WTC11 (cell line): ENCODE measurements at regions not wholly inside any gene's neighbourhood (a gene's known extent, or its start where the extent isn't known, plus 50 kb on each side); places are given as distances from the start of the nearest gene placed in this dataset.

Experiments used
- ATAC-seq: fragments of 200-7000 bp; cut with Tn5 transposase; 2 replicates; pipeline ENCODE4 v1.10.0; 2021; ENCODE audit warnings: mild to moderate bottlenecking, moderate library complexity
- CTCF ChIA-PET: fragments of 300-600 bp; sonication (Branson Sonifier 250); formaldehyde crosslinking; loops from one replicate; lab custom pipeline; 2021; ENCODE audit warnings: antibody characterized with exemption; lab: Charles Lee
- POLR2A ChIA-PET: fragments of 350-600 bp; sonication (Branson Sonifier 250); formaldehyde crosslinking; loops from one replicate; lab custom pipeline; 2021; ENCODE audit warnings: antibody characterized with exemption; lab: Charles Lee
- DNase-seq: peaks from one replicate; pipeline ENCODE4 v3.0.0; 2021; ENCODE audit warnings: low spot score
- H3K27ac Mint-ChIP-seq: 2 replicates; pipeline ENCODE4 v1.8.0; 2021; ENCODE audit warnings: mixed read lengths
- H3K27me3 Mint-ChIP-seq: 2 replicates; pipeline ENCODE4 v1.8.0; 2021; ENCODE audit warnings: low read depth, mild to moderate bottlenecking, moderate library complexity, mixed read lengths
- H3K36me3 Mint-ChIP-seq: 2 replicates; pipeline ENCODE4 v1.8.0; 2021; ENCODE audit warnings: mixed read lengths
- H3K4me1 Mint-ChIP-seq: 2 replicates; pipeline ENCODE4 v1.8.0; 2022; ENCODE audit warnings: mixed read lengths
- H3K4me3 Mint-ChIP-seq: 2 replicates; pipeline ENCODE4 v1.8.0; 2021; ENCODE audit warnings: mild to moderate bottlenecking, moderate library complexity, mixed read lengths
- H3K9me3 Mint-ChIP-seq: 2 replicates; pipeline ENCODE4 v1.8.0; 2021; ENCODE audit warnings: mixed read lengths
- AFF4 ChIP-seq: sonication (generic); formaldehyde crosslinking; IDR thresholded peaks from 2 replicates; pipeline ENCODE4 v1.8.1; 2023; ENCODE audit warnings: mild to moderate bottlenecking, missing genetic modification reagents, borderline replicate concordance
- ATF3 ChIP-seq: sonication (generic); formaldehyde crosslinking; conservative IDR thresholded peaks from 2 replicates; pipeline ENCODE4 v1.8.1; 2022; ENCODE audit warnings: mild to moderate bottlenecking, missing genetic modification reagents
- CREB1 ChIP-seq: sonication (generic); formaldehyde crosslinking; IDR thresholded peaks from 2 replicates; pipeline ENCODE4 v1.8.0; 2023; ENCODE audit warnings: mild to moderate bottlenecking, missing genetic modification reagents
- CREM ChIP-seq: sonication (generic); formaldehyde crosslinking; IDR thresholded peaks from 2 replicates; pipeline ENCODE4 v1.8.1; 2022; ENCODE audit warnings: mild to moderate bottlenecking, missing genetic modification reagents, moderate library complexity
- ELF4 ChIP-seq: sonication (generic); formaldehyde crosslinking; IDR thresholded peaks from 2 replicates; pipeline ENCODE4 v1.8.1; 2022; ENCODE audit warnings: low read depth, mild to moderate bottlenecking, moderate library complexity, missing genetic modification reagents
- ESRRA ChIP-seq: sonication (generic); formaldehyde crosslinking; IDR thresholded peaks from 2 replicates; pipeline ENCODE4 v1.8.1; 2022; ENCODE audit warnings: mild to moderate bottlenecking, missing genetic modification reagents, borderline replicate concordance
- FOXJ3 ChIP-seq: sonication (generic); formaldehyde crosslinking; IDR thresholded peaks from 2 replicates; pipeline ENCODE4 v1.9.0; 2021; ENCODE audit warnings: missing genetic modification reagents, mild to moderate bottlenecking, borderline replicate concordance
- GRHL2 ChIP-seq: fragments of 250-450 bp; sonication (Bioruptor Pico); IDR thresholded peaks from 2 replicates; pipeline ENCODE4 v1.8.0; 2022; ENCODE audit warnings: mild to moderate bottlenecking, moderate library complexity; ENCODE audit not compliant: insufficient replicate concordance, severe bottlenecking
- IRF1 ChIP-seq: sonication (generic); formaldehyde crosslinking; IDR thresholded peaks from 2 replicates; pipeline ENCODE4 v1.8.0; 2023; ENCODE audit warnings: missing genetic modification reagents
- NR2C2 ChIP-seq: sonication (generic); formaldehyde crosslinking; IDR thresholded peaks from 2 replicates; pipeline ENCODE4 v1.8.0; 2022; ENCODE audit warnings: mild to moderate bottlenecking, missing genetic modification reagents
- NR3C1 ChIP-seq: sonication (generic); formaldehyde crosslinking; conservative IDR thresholded peaks from 2 replicates; pipeline ENCODE4 v1.8.1; 2023; ENCODE audit warnings: low read depth, mild to moderate bottlenecking, missing genetic modification reagents
- SMAD3 ChIP-seq: sonication (generic); formaldehyde crosslinking; IDR thresholded peaks from 2 replicates; pipeline ENCODE4 v1.8.0; 2022; ENCODE audit warnings: missing genetic modification reagents, mild to moderate bottlenecking, borderline replicate concordance
- TEAD1 ChIP-seq: sonication (generic); formaldehyde crosslinking; IDR thresholded peaks from 2 replicates; pipeline ENCODE4 v1.8.0; 2022; ENCODE audit warnings: mild to moderate bottlenecking, missing genetic modification reagents
- USF2 ChIP-seq: sonication (generic); formaldehyde crosslinking; IDR thresholded peaks from 2 replicates; pipeline ENCODE4 v1.8.1; 2023; ENCODE audit warnings: mild to moderate bottlenecking, missing genetic modification reagents, moderate library complexity
- ZBTB21 ChIP-seq: sonication (generic); formaldehyde crosslinking; IDR thresholded peaks from 2 replicates; pipeline ENCODE4 v1.8.1; 2023; ENCODE audit warnings: mild to moderate bottlenecking, missing genetic modification reagents, borderline replicate concordance
- ZNF416 ChIP-seq: fragments of 250-450 bp; sonication (Bioruptor Pico); IDR thresholded peaks from 2 replicates; pipeline ENCODE4 v1.9.0; 2021; ENCODE audit warnings: mild to moderate bottlenecking, inconsistent platforms
- ZNF512 ChIP-seq: sonication (generic); formaldehyde crosslinking; IDR thresholded peaks from 2 replicates; pipeline ENCODE4 v1.8.1; 2022; ENCODE audit warnings: missing genetic modification reagents, borderline replicate concordance
- ZNF671 ChIP-seq: fragments of 250-450 bp; sonication (Bioruptor Pico); IDR thresholded peaks from 2 replicates; pipeline ENCODE4 v1.8.0; 2021; ENCODE audit warnings: mild to moderate bottlenecking

- TF ChIP-seq CREB1 (CRISPR knock-in tag) = no peak
- TF ChIP-seq AFF4 (CRISPR knock-in tag) = no peak
- TF ChIP-seq USF2 (CRISPR knock-in tag) = no peak
- TF ChIP-seq SMAD3 = no peak
Measured at GRCh38 chr13:71219698-71220415, 647.1 kb downstream of the DACH1 start (continued).

GRCh38 chr13:71218960-71219359 is 648.0 kb downstream of the DACH1 start:
- H3K36me3 Mint-ChIP-seq = no peaks in the 10 kb centered on the region
- ChIA-PET CTCF (interaction anchor here (1.0 kb wide), 1 partner anchor 171 kb away, joined by 3 read pairs; no protein-coding TSS in a partner anchor), POLR2A (no interaction called here)
- H3K9me3 Mint-ChIP-seq = no peaks in the 10 kb centered on the region
- ATAC-seq = peak; percentile 90
- H3K4me1 Mint-ChIP-seq = peaks cover 13% of the 10 kb centered on the region
- no peak overlapping the region for H3K4me3 Mint-ChIP-seq
- no peak overlapping the region for H3K27ac Mint-ChIP-seq
- no peak for TF ChIP-seq NR2C2
- TF ChIP-seq ZNF671 (CRISPR knock-in tag) = no peak
- peak; percentile 11 for DNase-seq
- H3K27me3 Mint-ChIP-seq = no peaks in the 10 kb centered on the region

GRCh38 chr13:71217827-71218226 is 649.2 kb downstream of the DACH1 start:
- no peak overlapping the region for H3K27ac Mint-ChIP-seq
- H3K4me3 Mint-ChIP-seq = no peak overlapping the region
- peaks cover 13% of the 10 kb centered on the region for H3K4me1 Mint-ChIP-seq
- H3K27me3 Mint-ChIP-seq = no peaks in the 10 kb centered on the region
- ChIA-PET POLR2A (no interaction called here), CTCF (no interaction called here)
- ATAC-seq = no peak
- no peak for TF ChIP-seq IRF1
- TF ChIP-seq NR3C1 = no peak
- no peak for TF ChIP-seq USF2 (CRISPR knock-in tag)
- no peak for TF ChIP-seq TEAD1 (CRISPR knock-in tag)
- TF ChIP-seq AFF4 (CRISPR knock-in tag) = no peak
- no peak for TF ChIP-seq FOXJ3 (CRISPR knock-in tag)
- no peak for TF ChIP-seq CREM (CRISPR knock-in tag)
- TF ChIP-seq ELF4 (CRISPR knock-in tag) = no peak
- TF ChIP-seq ZNF512 (CRISPR knock-in tag) = no peak
- TF ChIP-seq ATF3 (CRISPR knock-in tag) = no peak
- no peak for TF ChIP-seq GRHL2 (CRISPR knock-in tag)
- no peak for TF ChIP-seq CREB1 (CRISPR knock-in tag)
- no peak for TF ChIP-seq ZNF416 (CRISPR knock-in tag)
- no peak for TF ChIP-seq ESRRA (CRISPR knock-in tag)
- TF ChIP-seq ZBTB21 (CRISPR knock-in tag) = no peak
- H3K36me3 Mint-ChIP-seq = no peaks in the 10 kb centered on the region
- DNase-seq = no peak
- H3K9me3 Mint-ChIP-seq = no peaks in the 10 kb centered on the region
